GM12874 (cell line): ENCODE measurements at regions not wholly inside any gene's neighbourhood (a gene's known extent, or its start where the extent isn't known, plus 50 kb on each side); places are given as distances from the start of the nearest gene placed in this dataset.

Experiments used
- TF ChIP-seq, protein P1 (sequence below): IDR thresholded peaks from 2 replicates; pipeline ENCODE4 v1.5.1; 2011; ENCODE audit warnings: low read depth, mild to moderate bottlenecking, control low read depth, low read length, moderate library complexity; ENCODE audit not compliant: insufficient read depth

DNA sequence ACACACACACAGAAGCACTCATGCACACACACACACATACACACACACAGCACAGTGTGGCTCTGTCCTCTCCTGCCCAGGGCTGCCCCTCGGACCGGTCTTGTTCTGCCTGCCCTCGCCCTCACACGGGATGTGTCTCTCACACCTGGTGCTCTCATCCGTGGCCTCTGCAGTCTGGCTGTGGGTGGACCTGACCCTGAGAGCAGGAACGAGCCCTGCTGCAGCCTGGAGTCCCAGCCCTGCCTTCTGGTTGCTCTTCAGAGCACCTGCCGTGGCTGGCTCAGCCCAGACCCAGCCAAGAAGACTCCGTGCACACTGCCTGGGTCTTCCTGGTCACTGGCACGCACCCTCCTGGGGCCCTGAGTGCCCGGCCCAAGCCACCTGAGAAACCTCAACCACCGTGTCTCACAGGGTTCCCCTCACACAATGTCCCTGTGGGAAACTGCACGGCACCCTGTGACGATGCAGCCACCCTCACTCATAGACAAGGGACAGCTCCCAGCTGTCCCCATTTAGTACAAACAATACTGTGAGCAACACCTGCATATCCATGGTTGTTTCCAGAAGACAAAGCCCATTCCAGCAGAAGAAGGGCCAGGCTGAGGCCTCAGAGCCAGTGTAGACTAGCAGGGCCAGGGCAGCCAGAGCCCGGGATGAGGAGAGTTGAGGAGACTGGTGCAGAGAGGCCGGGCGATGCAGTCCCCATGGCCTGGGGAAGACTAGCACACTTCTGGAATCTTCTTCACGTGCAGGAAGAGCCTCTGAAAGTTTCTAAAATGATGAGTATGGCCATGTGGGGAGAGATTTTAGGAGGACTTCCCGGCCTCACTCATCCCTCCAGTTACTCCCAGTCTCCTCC is 234.0 kb downstream of the NPHP4 start:
- TF ChIP-seq, protein P1, sequence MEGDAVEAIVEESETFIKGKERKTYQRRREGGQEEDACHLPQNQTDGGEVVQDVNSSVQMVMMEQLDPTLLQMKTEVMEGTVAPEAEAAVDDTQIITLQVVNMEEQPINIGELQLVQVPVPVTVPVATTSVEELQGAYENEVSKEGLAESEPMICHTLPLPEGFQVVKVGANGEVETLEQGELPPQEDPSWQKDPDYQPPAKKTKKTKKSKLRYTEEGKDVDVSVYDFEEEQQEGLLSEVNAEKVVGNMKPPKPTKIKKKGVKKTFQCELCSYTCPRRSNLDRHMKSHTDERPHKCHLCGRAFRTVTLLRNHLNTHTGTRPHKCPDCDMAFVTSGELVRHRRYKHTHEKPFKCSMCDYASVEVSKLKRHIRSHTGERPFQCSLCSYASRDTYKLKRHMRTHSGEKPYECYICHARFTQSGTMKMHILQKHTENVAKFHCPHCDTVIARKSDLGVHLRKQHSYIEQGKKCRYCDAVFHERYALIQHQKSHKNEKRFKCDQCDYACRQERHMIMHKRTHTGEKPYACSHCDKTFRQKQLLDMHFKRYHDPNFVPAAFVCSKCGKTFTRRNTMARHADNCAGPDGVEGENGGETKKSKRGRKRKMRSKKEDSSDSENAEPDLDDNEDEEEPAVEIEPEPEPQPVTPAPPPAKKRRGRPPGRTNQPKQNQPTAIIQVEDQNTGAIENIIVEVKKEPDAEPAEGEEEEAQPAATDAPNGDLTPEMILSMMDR = no peak

DNA sequence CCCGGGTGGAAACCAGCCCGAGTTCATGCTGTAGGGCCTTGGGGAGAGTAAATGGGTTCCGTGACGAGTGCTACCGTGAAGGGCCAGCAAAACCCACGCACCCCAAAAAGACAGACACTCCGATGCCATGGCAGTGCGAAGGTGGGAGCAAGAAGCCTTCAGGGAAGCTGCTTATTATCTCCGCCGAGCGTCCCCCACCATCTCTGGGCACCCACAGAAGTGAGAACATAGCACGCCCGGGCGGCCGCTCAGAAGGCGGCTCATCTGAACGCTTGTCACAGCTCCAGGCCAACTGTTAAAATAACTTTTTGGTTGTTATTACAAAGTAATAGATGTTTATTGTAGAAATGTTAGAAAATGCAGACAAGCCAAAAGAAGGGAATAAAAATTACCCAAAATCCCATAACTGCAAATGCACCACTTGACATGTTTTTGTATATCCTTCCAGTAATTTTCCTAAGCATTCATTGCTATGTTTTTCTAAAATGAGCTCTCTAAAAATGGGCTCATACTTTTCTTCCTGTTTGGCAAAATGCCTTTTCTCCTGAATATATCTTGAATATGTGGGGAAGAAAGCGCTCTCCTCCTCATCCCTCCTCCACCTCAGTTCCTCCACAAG is 234.9 kb downstream of the NPHP4 start:
- TF ChIP-seq, protein P1 = no peak

- TF ChIP-seq, protein P1 = no peak
These were observed 235.6 kb downstream of the NPHP4 start for GRCh38 chr1:5756434-5757186.

GRCh38 chr1:5755552-5756125 is 236.6 kb downstream of the NPHP4 start:
- TF ChIP-seq, protein P1 = no peak

GRCh38 chr1:5754817-5755551 is 237.2 kb downstream of the NPHP4 start:
- TF ChIP-seq, protein P1 = no peak

GRCh38 chr1:5753549-5754421 is 238.4 kb downstream of the NPHP4 start:
- TF ChIP-seq, protein P1 = no peak
